ENCODE measurements at regions not wholly inside any gene's neighbourhood (a gene's known extent, or its start where the extent isn't known, plus 50 kb on each side); places are given as distances from the start of the nearest gene placed in this dataset.

DNA sequence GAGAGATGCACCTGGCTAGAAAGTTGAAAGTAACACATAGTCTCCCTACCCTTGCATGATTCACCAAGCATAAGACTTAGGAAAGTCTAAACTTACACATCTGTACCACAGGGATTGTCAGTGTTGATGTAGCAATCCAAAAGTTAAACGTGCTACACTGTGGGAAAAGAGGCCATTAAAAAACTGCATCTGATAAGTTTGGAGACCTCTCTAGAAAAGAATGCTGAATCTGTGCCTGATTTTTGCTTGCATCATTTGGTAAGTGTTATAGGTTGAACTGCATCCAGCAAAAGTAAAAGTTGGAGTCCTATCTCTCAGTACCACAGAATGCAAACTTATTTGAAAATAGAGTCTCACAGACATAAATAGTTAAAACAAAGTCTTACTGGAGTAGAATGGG lies 126.6 kb downstream of the SLC6A15 start:
- H3K27me3 ChIP-seq (ENCODE audit: insufficient read depth, poor library complexity, severe bottlenecking), result no peaks in the 10 kb centered on the region
- no peak for ATAC-seq (ENCODE audit: low read depth)

DNA sequence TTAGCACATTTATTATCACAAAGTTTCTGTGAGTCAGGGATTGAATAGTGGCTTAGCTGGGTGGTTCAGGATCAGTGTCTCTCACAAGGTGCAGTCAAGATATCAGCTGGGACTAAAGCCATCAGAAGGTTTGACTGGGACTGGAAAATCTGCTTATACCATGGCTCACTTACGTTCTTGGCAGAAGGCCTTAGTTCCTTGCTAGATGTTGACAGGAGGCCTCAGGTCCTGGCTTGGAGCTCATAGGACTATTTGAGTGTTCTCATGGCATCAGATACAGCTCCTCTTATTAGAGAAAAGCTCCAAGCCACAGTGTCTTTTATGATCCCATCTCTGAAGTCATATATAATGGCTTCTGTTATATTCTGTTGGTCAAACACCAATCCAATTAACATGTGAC lies 127.3 kb downstream of the SLC6A15 start:
- Histone ChIP-seq H3K27ac (ENCODE audit: poor library complexity, severe bottlenecking) (no peak overlapping the region), H3K9me3 (ENCODE audit: severe bottlenecking) (no peaks in the 10 kb centered on the region), H3K36me3 (ENCODE audit: low read depth) (no peaks in the 10 kb centered on the region), H3K27me3 (ENCODE audit: insufficient read depth, poor library complexity, severe bottlenecking) (no peaks in the 10 kb centered on the region), H3K4me1 (ENCODE audit: insufficient read depth, poor library complexity, severe bottlenecking) (no peaks in the 10 kb centered on the region), H3K4me3 (ENCODE audit: severe bottlenecking) (no peak overlapping the region)
- ATAC-seq (ENCODE audit: low read depth), result no peak
- TF ChIP-seq, protein P1, sequence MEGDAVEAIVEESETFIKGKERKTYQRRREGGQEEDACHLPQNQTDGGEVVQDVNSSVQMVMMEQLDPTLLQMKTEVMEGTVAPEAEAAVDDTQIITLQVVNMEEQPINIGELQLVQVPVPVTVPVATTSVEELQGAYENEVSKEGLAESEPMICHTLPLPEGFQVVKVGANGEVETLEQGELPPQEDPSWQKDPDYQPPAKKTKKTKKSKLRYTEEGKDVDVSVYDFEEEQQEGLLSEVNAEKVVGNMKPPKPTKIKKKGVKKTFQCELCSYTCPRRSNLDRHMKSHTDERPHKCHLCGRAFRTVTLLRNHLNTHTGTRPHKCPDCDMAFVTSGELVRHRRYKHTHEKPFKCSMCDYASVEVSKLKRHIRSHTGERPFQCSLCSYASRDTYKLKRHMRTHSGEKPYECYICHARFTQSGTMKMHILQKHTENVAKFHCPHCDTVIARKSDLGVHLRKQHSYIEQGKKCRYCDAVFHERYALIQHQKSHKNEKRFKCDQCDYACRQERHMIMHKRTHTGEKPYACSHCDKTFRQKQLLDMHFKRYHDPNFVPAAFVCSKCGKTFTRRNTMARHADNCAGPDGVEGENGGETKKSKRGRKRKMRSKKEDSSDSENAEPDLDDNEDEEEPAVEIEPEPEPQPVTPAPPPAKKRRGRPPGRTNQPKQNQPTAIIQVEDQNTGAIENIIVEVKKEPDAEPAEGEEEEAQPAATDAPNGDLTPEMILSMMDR (IDR thresholded peaks at IDR 0.05; ENCODE audit: poor library complexity, severe bottlenecking), result no peak
- DNase-seq (ENCODE audit: low spot score), result no peak

More for the DNA sequence above, 126.6 kb downstream of the SLC6A15 start:
- no peaks in the 10 kb centered on the region for H3K36me3 ChIP-seq (ENCODE audit: low read depth)
- H3K9me3 ChIP-seq (ENCODE audit: severe bottlenecking), result no peaks in the 10 kb centered on the region
- DNase-seq (ENCODE audit: low spot score), result no peak
- H3K4me1 ChIP-seq (ENCODE audit: insufficient read depth, poor library complexity, severe bottlenecking), result no peaks in the 10 kb centered on the region
- TF ChIP-seq, protein P1 (IDR thresholded peaks at IDR 0.05; ENCODE audit: poor library complexity, severe bottlenecking), result no peak
- H3K4me3 ChIP-seq (ENCODE audit: severe bottlenecking), result no peak overlapping the region
- H3K27ac ChIP-seq (ENCODE audit: poor library complexity, severe bottlenecking), result no peak overlapping the region

DNA sequence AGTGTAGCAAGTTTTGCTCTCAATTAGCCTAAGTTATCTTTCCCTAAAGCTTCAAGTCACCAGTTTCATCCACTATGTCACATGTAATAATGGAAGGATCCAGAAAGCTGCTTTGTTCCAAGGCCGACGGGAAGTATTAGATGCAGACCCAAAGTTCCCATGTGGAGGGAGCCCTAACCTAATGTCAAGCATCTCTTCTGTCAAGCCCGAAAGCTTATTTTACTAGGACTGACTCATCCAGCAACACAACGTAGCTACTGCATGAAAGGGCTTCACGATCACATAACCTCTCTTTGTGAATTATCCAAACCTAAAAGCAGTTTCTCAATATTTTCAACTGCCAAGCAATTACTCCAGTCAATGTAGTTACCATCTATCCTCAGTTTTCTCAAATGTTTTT lies 133.4 kb downstream of the SLC6A15 start:
- Histone ChIP-seq H3K36me3 (ENCODE audit: low read depth) (no peaks in the 10 kb centered on the region), H3K9me3 (ENCODE audit: severe bottlenecking) (no peaks in the 10 kb centered on the region), H3K27me3 (ENCODE audit: insufficient read depth, poor library complexity, severe bottlenecking) (no peaks in the 10 kb centered on the region), H3K4me1 (ENCODE audit: insufficient read depth, poor library complexity, severe bottlenecking) (no peaks in the 10 kb centered on the region), H3K27ac (ENCODE audit: poor library complexity, severe bottlenecking) (no peak overlapping the region), H3K4me3 (ENCODE audit: severe bottlenecking) (no peak overlapping the region)
- DNase-seq (ENCODE audit: low spot score) (no peak), ATAC-seq (ENCODE audit: low read depth) (no peak)
- TF ChIP-seq, protein P1 (IDR thresholded peaks at IDR 0.05; ENCODE audit: poor library complexity, severe bottlenecking), result no peak

DNA sequence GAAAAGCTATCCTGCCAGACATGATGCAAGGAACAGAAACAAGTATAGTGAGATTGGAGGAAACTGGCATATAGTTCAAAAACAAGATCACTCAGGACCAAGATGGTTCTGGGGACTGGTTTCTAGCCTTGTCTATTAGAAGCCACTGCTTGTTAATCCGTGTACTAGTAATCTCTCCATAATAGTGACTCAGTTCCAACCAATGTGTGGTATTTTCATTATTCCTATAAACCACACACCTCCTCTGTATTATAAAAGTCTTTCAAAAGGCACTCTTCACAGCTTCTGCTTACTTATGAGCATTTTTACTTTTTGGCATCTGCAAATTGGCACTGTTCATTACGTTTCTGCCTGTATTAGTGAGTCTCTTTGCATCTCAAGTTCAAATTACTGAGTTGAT lies 140.3 kb downstream of the SLC6A15 start:
- Histone ChIP-seq H3K36me3 (ENCODE audit: low read depth) (no peaks in the 10 kb centered on the region), H3K4me1 (ENCODE audit: insufficient read depth, poor library complexity, severe bottlenecking) (no peaks in the 10 kb centered on the region), H3K27me3 (ENCODE audit: insufficient read depth, poor library complexity, severe bottlenecking) (no peaks in the 10 kb centered on the region), H3K4me3 (ENCODE audit: severe bottlenecking) (no peak overlapping the region), H3K27ac (ENCODE audit: poor library complexity, severe bottlenecking) (no peak overlapping the region), H3K9me3 (ENCODE audit: severe bottlenecking) (no peaks in the 10 kb centered on the region)
- ATAC-seq (ENCODE audit: low read depth) (peak; percentile 86), DNase-seq (ENCODE audit: low spot score) (no peak)
- TF ChIP-seq, protein P1 (IDR thresholded peaks at IDR 0.05; ENCODE audit: poor library complexity, severe bottlenecking), result no peak

DNA sequence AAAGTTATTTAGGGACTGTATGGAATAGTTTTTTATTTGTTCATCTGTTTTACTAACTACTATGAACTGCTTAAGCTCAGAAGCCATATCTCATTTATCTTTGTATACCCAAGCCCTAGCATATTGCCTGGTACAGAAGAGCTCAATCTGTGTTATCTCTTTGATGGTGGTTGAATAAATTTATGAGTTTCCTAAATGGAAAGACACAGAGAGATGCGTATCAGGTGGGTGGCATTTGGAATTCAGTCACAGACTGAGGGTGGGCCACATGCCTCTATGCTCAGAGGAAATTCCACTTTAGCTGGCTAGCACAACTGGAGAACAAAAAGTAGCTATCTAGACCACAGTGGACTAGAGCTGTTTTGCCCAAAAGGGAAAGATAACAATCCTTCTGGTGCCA lies 145.5 kb downstream of the SLC6A15 start:
- DNase-seq (ENCODE audit: low spot score) (no peak), ATAC-seq (ENCODE audit: low read depth) (no peak)
- no peaks in the 10 kb centered on the region for H3K36me3 ChIP-seq (ENCODE audit: low read depth)
- no peak overlapping the region for H3K4me3 ChIP-seq (ENCODE audit: severe bottlenecking)
- no peaks in the 10 kb centered on the region for H3K27me3 ChIP-seq (ENCODE audit: insufficient read depth, poor library complexity, severe bottlenecking)
- TF ChIP-seq, protein P1 (IDR thresholded peaks at IDR 0.05; ENCODE audit: poor library complexity, severe bottlenecking), result no peak
- H3K27ac ChIP-seq (ENCODE audit: poor library complexity, severe bottlenecking), result no peak overlapping the region
- no peaks in the 10 kb centered on the region for H3K4me1 ChIP-seq (ENCODE audit: insufficient read depth, poor library complexity, severe bottlenecking)
- no peaks in the 10 kb centered on the region for H3K9me3 ChIP-seq (ENCODE audit: severe bottlenecking)
